ENCODE measurements at regions not wholly inside any gene's neighbourhood (a gene's known extent, or its start where the extent isn't known, plus 50 kb on each side); places are given as distances from the start of the nearest gene placed in this dataset.

DNA sequence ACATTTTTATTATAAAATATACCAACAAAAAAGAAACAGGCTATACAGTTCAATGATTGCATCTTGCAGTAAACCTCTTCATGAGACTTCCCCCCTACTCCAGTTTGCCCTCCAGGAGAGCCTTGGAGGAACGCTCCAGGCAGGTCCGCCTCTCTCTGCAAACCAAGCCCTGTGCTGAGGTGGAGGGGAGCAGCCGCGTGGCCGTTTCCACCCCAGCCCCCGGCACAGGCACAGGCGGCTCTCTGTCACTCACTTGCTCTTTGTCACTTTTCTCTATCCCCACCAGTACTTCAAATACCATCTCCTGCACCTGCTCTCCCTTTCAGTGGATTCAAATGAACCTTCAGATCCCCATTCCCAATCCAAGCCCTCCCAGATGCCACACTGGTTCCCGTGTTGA is 479.9 kb downstream of the OCA2 start:
- Histone ChIP-seq H2AFZ (ENCODE audit: low read length) (no peak overlapping the region), H3K9ac (ENCODE audit: insufficient read depth, low read length) (no peak overlapping the region), H4K20me1 (ENCODE audit: control insufficient read depth, extremely low read depth, insufficient read depth, low read length) (no peaks in the 10 kb centered on the region), H3K4me3 (replicated peaks in 1 of 4; ENCODE audit: control extremely low read depth in 1 of 4, insufficient read depth in 1 of 4, low read depth in 3 of 4, low read length in 4 of 4) (no peak overlapping the region), H3K4me1 (ENCODE audit: control insufficient read depth, extremely low read depth, insufficient read depth, low read length) (no peaks in the 10 kb centered on the region), H3K27ac (ENCODE audit: insufficient read depth, low read length) (no peak overlapping the region), H3K9me3 (ENCODE audit: control insufficient read depth, insufficient read depth, low read depth, low read length) (no peaks in the 10 kb centered on the region), H3K27me3 (ENCODE audit: control insufficient read depth, insufficient read depth, low read length) (no peaks in the 10 kb centered on the region), H3K79me2 (ENCODE audit: control insufficient read depth, insufficient read depth, low read length) (no peaks in the 10 kb centered on the region), H3K4me2 (ENCODE audit: extremely low read depth, insufficient read depth, low read length) (no peak overlapping the region), H3K36me3 (ENCODE audit: control insufficient read depth, insufficient read depth, low read length) (no peaks in the 10 kb centered on the region)
- TF ChIP-seq, protein P1, sequence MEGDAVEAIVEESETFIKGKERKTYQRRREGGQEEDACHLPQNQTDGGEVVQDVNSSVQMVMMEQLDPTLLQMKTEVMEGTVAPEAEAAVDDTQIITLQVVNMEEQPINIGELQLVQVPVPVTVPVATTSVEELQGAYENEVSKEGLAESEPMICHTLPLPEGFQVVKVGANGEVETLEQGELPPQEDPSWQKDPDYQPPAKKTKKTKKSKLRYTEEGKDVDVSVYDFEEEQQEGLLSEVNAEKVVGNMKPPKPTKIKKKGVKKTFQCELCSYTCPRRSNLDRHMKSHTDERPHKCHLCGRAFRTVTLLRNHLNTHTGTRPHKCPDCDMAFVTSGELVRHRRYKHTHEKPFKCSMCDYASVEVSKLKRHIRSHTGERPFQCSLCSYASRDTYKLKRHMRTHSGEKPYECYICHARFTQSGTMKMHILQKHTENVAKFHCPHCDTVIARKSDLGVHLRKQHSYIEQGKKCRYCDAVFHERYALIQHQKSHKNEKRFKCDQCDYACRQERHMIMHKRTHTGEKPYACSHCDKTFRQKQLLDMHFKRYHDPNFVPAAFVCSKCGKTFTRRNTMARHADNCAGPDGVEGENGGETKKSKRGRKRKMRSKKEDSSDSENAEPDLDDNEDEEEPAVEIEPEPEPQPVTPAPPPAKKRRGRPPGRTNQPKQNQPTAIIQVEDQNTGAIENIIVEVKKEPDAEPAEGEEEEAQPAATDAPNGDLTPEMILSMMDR (conservative IDR thresholded peaks at IDR 0.05 in 1 of 2, IDR thresholded peaks at IDR 0.05 in 1 of 2; ENCODE audit: low read depth in 1 of 2, low read length in 2 of 2): no peak
- TF ChIP-seq EZH2 (IDR thresholded peaks at IDR 0.05; ENCODE audit: low read length, missing control alignments): no peak
- no peak for DNase-seq (ENCODE audit: low read depth in 2 of 2)

- Histone ChIP-seq H3K4me1 (ENCODE audit: control insufficient read depth, extremely low read depth, insufficient read depth, low read length) (no peaks in the 10 kb centered on the region), H3K4me2 (ENCODE audit: extremely low read depth, insufficient read depth, low read length) (no peak overlapping the region), H3K79me2 (ENCODE audit: control insufficient read depth, insufficient read depth, low read length) (no peaks in the 10 kb centered on the region), H3K36me3 (ENCODE audit: control insufficient read depth, insufficient read depth, low read length) (no peaks in the 10 kb centered on the region), H3K9me3 (ENCODE audit: control insufficient read depth, insufficient read depth, low read depth, low read length) (no peaks in the 10 kb centered on the region), H3K4me3 (replicated peaks in 1 of 4; ENCODE audit: control extremely low read depth in 1 of 4, insufficient read depth in 1 of 4, low read depth in 3 of 4, low read length in 4 of 4) (no peak overlapping the region), H3K27me3 (ENCODE audit: control insufficient read depth, insufficient read depth, low read length) (no peaks in the 10 kb centered on the region), H4K20me1 (ENCODE audit: control insufficient read depth, extremely low read depth, insufficient read depth, low read length) (no peaks in the 10 kb centered on the region), H3K27ac (ENCODE audit: insufficient read depth, low read length) (no peak overlapping the region), H2AFZ (ENCODE audit: low read length) (no peak overlapping the region), H3K9ac (ENCODE audit: insufficient read depth, low read length) (no peak overlapping the region)
- no peak for DNase-seq (ENCODE audit: low read depth in 2 of 2)
- TF ChIP-seq EZH2 (IDR thresholded peaks at IDR 0.05; ENCODE audit: low read length, missing control alignments): no peak
Measured at GRCh38 chr15:27617013-27617412, 482.1 kb downstream of the OCA2 start.

GRCh38 chr15:27608248-27608647 is 490.9 kb downstream of the OCA2 start:
- no peak overlapping the region for H3K4me3 ChIP-seq (replicated peaks in 1 of 4; ENCODE audit: control extremely low read depth in 1 of 4, insufficient read depth in 1 of 4, low read depth in 3 of 4, low read length in 4 of 4)
- no peaks in the 10 kb centered on the region for H3K4me1 ChIP-seq (ENCODE audit: control insufficient read depth, extremely low read depth, insufficient read depth, low read length)
- H3K4me2 ChIP-seq (ENCODE audit: extremely low read depth, insufficient read depth, low read length): no peak overlapping the region
- H3K9ac ChIP-seq (ENCODE audit: insufficient read depth, low read length): no peak overlapping the region
- DNase-seq (ENCODE audit: low read depth in 2 of 2): no peak
- H2AFZ ChIP-seq (ENCODE audit: low read length): no peak overlapping the region
- no peaks in the 10 kb centered on the region for H3K27me3 ChIP-seq (ENCODE audit: control insufficient read depth, insufficient read depth, low read length)
- no peaks in the 10 kb centered on the region for H4K20me1 ChIP-seq (ENCODE audit: control insufficient read depth, extremely low read depth, insufficient read depth, low read length)
- no peak overlapping the region for H3K27ac ChIP-seq (ENCODE audit: insufficient read depth, low read length)
- H3K79me2 ChIP-seq (ENCODE audit: control insufficient read depth, insufficient read depth, low read length): no peaks in the 10 kb centered on the region
- H3K36me3 ChIP-seq (ENCODE audit: control insufficient read depth, insufficient read depth, low read length): no peaks in the 10 kb centered on the region
- TF ChIP-seq EZH2 (IDR thresholded peaks at IDR 0.05; ENCODE audit: low read length, missing control alignments): no peak
- TF ChIP-seq, protein P1 (conservative IDR thresholded peaks at IDR 0.05 in 1 of 2, IDR thresholded peaks at IDR 0.05 in 1 of 2; ENCODE audit: low read depth in 1 of 2, low read length in 2 of 2): no peak
- no peaks in the 10 kb centered on the region for H3K9me3 ChIP-seq (ENCODE audit: control insufficient read depth, insufficient read depth, low read depth, low read length)

Measured in fibroblast of lung (primary cell).